Liver (tissue), 8 donors: ENCODE measurements at regions not wholly inside any gene's neighbourhood (a gene's known extent, or its start where the extent isn't known, plus 50 kb on each side); places are given as distances from the start of the nearest gene placed in this dataset.
A peak's percentile ranks its signal among the peaks of the same experiment; 100 is the strongest.

Experiments used
- DNase-seq: peaks from one replicate; pipeline ENCODE4 v3.0.0-alpha.2; 2017; ENCODE audit warnings: low spot score
- H3K27ac ChIP-seq, 2 donors: one replicate each; pipeline ENCODE4 v1.7.0; 2013; ENCODE audit warnings: inconsistent platforms in 2 of 2, low read length in 2 of 2, control low read depth in 1 of 2, low read depth in 1 of 2, mild to moderate bottlenecking in 1 of 2
- H3K27me3 ChIP-seq, 4 donors: one replicate each; pipeline versions ENCODE4 v1.6.1 to v1.7.0; 2013; ENCODE audit warnings: low read length in 3 of 4, inconsistent platforms in 1 of 4, mild to moderate bottlenecking in 1 of 4, moderate library complexity in 1 of 4; ENCODE audit not compliant: control insufficient read depth in 4 of 4, insufficient read depth in 4 of 4
- H3K36me3 ChIP-seq, 4 donors: one replicate each; pipeline versions ENCODE4 v1.6.1 to v1.7.0; 2013; ENCODE audit warnings: low read length in 3 of 4, mild to moderate bottlenecking in 3 of 4, low read depth in 1 of 4, moderate library complexity in 1 of 4; ENCODE audit not compliant: control insufficient read depth in 4 of 4, insufficient read depth in 3 of 4
- H3K4me1 ChIP-seq, 4 donors: one replicate each; pipeline versions ENCODE4 v1.6.1 to v1.7.0; 2013; ENCODE audit warnings: low read length in 3 of 4, mild to moderate bottlenecking in 3 of 4, moderate library complexity in 1 of 4; ENCODE audit not compliant: control insufficient read depth in 4 of 4, insufficient read depth in 4 of 4
- H3K4me3 ChIP-seq, 3 donors: one replicate each; pipeline versions ENCODE4 v1.6.1 to v1.7.0; 2013; ENCODE audit warnings: low read length in 3 of 3, control low read depth in 1 of 3, low read depth in 1 of 3, mild to moderate bottlenecking in 1 of 3
- H3K9ac ChIP-seq, 2 donors: one replicate each; pipeline ENCODE4 v1.7.0; 2013; ENCODE audit warnings: low read length in 2 of 2, mild to moderate bottlenecking in 2 of 2, moderate library complexity in 2 of 2, control low read depth in 1 of 2, low read depth in 1 of 2
- H3K9me3 ChIP-seq, 4 donors: one replicate each; pipeline versions ENCODE4 v1.6.1 to v1.7.0; 2013; ENCODE audit warnings: low read length in 3 of 4; ENCODE audit not compliant: control insufficient read depth in 4 of 4
- EGR1 ChIP-seq, 2 donors: IDR thresholded peaks; 2 replicates each; pipeline ENCODE4 v1.6.1; 2016 to 2018; ENCODE audit warnings: antibody characterized with exemption in 2 of 2, low read depth in 2 of 2
- FOXA1 ChIP-seq: IDR thresholded peaks from 2 replicates; pipeline ENCODE4 v1.6.1; 2016; ENCODE audit warnings: antibody characterized with exemption
- FOXA2 ChIP-seq: IDR thresholded peaks from 2 replicates; pipeline ENCODE4 v1.6.1; 2016; ENCODE audit warnings: antibody characterized with exemption
- GABPA ChIP-seq, 2 donors: IDR thresholded peaks in 1 of 2; conservative IDR thresholded peaks in 1 of 2; 2 replicates each; pipeline ENCODE4 v1.6.1; 2016; ENCODE audit warnings: antibody characterized with exemption in 2 of 2, mild to moderate bottlenecking in 1 of 2, moderate library complexity in 1 of 2
- HNF4A ChIP-seq, 2 donors: conservative IDR thresholded peaks; 2 replicates each; pipeline ENCODE4 v1.6.1; 2016; ENCODE audit warnings: antibody characterized with exemption in 2 of 2, mild to moderate bottlenecking in 2 of 2
- HNF4G ChIP-seq: IDR thresholded peaks from 2 replicates; pipeline ENCODE4 v1.6.1; 2016; ENCODE audit warnings: antibody characterized with exemption
- JUND ChIP-seq, 2 donors: IDR thresholded peaks; 2 replicates each; pipeline ENCODE4 v1.6.1; 2016; ENCODE audit warnings: antibody characterized with exemption in 2 of 2
- NR2F2 ChIP-seq: IDR thresholded peaks from 2 replicates; pipeline ENCODE4 v1.6.1; 2016; ENCODE audit warnings: antibody characterized with exemption
- RAD21 ChIP-seq, 2 donors: IDR thresholded peaks; 2 replicates each; pipeline ENCODE4 v1.6.1; 2016; ENCODE audit warnings: antibody characterized with exemption in 2 of 2, mild to moderate bottlenecking in 2 of 2
- REST ChIP-seq: IDR thresholded peaks from 2 replicates; pipeline ENCODE4 v1.6.1; 2016; ENCODE audit warnings: antibody characterized with exemption, mild to moderate bottlenecking
- RXRA ChIP-seq, 2 donors: IDR thresholded peaks; 2 replicates each; pipeline ENCODE4 v1.6.1; 2017 to 2018; ENCODE audit warnings: antibody characterized with exemption in 2 of 2, mild to moderate bottlenecking in 1 of 2
- SP1 ChIP-seq: IDR thresholded peaks from 2 replicates; pipeline ENCODE4 v1.6.1; 2018; ENCODE audit warnings: antibody characterized with exemption, mild to moderate bottlenecking
- YY1 ChIP-seq: IDR thresholded peaks from 2 replicates; pipeline ENCODE4 v1.6.1; 2016; ENCODE audit warnings: antibody characterized with exemption, mild to moderate bottlenecking
- WGBS: extraction: QIAGEN DNeasy Blood & Tissue Kit; methylation state at CpG from one replicate; pipeline ENCODE4 v1.1.7; 2013; 5-methylcytosine and 5-hydroxymethylcytosine counted together
- TF ChIP-seq, protein P1 (sequence below): fragments of 150-350 bp; IDR thresholded peaks from 2 replicates; pipeline ENCODE4 v1.5.1; 2017; ENCODE audit warnings: improper control_type of control experiment, low read depth, low read length; ENCODE audit not compliant: missing input control
- TF ChIP-seq, protein P2 (sequence below): IDR thresholded peaks from 2 replicates; pipeline ENCODE4 v1.6.1; 2016; ENCODE audit warnings: antibody characterized with exemption
- donor health status: healthy.
- donor health status: healthy.
- donor health status: healthy.
- donor health status: healthy.
- donor health status: healthy.

DNA sequence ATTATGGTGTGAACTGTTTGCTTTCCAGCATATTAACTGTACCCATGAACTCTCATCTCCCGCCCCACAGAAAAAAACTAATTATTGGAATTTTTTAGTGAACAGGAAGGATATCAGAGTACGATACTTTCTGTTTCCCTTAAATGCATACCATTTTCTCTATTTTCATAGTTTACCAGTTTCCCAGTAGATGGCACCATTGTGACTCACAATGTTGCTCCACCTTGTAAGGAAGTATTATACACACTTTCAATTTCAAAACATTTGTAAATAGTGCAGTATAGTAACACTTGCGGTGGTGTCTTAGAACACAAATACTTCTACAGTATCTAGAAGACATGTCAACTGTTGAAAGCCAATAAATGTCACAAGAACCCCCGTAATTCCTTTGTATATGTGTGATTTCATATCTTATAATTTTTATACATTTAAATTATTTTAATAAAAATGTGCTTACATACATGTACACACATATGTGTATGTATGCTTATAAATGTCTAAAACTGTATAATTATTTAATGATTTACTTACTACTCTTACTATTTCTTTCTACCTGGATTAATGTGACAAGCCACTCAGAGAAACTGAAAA lies 167.3 kb downstream of the SLIT2 start:
- TF ChIP-seq, protein P1, sequence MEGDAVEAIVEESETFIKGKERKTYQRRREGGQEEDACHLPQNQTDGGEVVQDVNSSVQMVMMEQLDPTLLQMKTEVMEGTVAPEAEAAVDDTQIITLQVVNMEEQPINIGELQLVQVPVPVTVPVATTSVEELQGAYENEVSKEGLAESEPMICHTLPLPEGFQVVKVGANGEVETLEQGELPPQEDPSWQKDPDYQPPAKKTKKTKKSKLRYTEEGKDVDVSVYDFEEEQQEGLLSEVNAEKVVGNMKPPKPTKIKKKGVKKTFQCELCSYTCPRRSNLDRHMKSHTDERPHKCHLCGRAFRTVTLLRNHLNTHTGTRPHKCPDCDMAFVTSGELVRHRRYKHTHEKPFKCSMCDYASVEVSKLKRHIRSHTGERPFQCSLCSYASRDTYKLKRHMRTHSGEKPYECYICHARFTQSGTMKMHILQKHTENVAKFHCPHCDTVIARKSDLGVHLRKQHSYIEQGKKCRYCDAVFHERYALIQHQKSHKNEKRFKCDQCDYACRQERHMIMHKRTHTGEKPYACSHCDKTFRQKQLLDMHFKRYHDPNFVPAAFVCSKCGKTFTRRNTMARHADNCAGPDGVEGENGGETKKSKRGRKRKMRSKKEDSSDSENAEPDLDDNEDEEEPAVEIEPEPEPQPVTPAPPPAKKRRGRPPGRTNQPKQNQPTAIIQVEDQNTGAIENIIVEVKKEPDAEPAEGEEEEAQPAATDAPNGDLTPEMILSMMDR, result peak; percentile 51
- TF ChIP-seq JUND (IDR thresholded peaks at IDR 0.05), result peak; percentile 37 to 47
- TF ChIP-seq YY1, result peak; percentile 55
- TF ChIP-seq EGR1 (IDR thresholded peaks at IDR 0.05; ENCODE audit: low read depth in 2 of 2), result no peak
- TF ChIP-seq RAD21 (IDR thresholded peaks at IDR 0.05), result peak; percentile 83
- DNase-seq, result no peak
- H3K4me3 ChIP-seq, result peak overlapping the region; percentile 30 to 43 (median 39)
- H3K27ac ChIP-seq, result no peak overlapping the region
- WGBS, result 12% methylated on average over 4 of the region's 4 CpGs
- peak overlapping the region in 1 of 2 donors; percentile 64 for H3K9ac ChIP-seq
- peaks cover 0 to 3% (median 0%) of the 10 kb centered on the region in 4 donors for H3K4me1 ChIP-seq
- H3K36me3 ChIP-seq, result no peaks in the 10 kb centered on the region
- no peaks in the 10 kb centered on the region for H3K27me3 ChIP-seq
- H3K9me3 ChIP-seq, result no peaks in the 10 kb centered on the region

DNA sequence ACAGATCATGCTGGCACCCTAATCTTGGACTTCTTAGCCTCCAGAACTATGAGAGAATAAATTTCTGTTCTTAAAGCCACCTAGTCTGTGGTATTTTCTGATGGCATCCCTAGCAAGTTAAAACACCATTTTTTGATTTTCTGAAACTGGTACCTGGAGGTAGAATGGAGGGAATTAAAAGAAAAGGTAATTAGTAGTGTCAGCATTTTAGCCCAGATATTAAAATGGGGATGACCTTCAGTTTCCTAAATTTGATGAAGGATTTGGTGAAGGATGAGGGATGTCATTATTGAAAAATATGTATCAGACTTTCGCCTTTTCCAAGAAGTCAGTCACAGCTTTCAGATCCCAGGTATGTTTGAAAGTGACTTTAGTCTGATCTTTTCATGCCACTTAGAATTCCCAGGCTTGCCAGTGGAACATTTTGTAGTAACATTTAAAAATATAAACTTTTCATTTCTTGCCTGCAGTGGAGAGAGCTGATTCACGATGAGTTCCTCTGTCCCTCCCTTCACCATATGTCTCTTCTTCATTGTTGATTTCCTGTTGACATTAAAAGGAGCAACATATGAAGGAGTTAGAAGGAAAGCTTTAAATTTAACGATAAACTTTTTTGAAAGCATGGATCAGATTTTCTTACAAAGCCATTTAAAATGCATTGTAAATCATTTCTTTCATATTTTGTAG lies 169.4 kb downstream of the SLIT2 start:
- TF ChIP-seq JUND (IDR thresholded peaks at IDR 0.05) (no peak), RXRA (IDR thresholded peaks at IDR 0.05) (no peak), YY1 (no peak), GABPA (IDR thresholded peaks at IDR 0.05 in 1 of 2, conservative IDR thresholded peaks at IDR 0.05 in 1 of 2) (no peak), HNF4G (no peak)
- Histone ChIP-seq H3K4me3 (no peak overlapping the region), H3K36me3 (no peaks in the 10 kb centered on the region), H3K9me3 (no peaks in the 10 kb centered on the region), H3K9ac (no peak overlapping the region), H3K4me1 (peaks cover 0 to 3% (median 0%) of the 10 kb centered on the region in 4 donors), H3K27ac (no peak overlapping the region), H3K27me3 (peaks cover 0 to 4% (median 0%) of the 10 kb centered on the region in 4 donors)
- DNase-seq, result no peak
- 73% methylated on average over 3 of the region's 3 CpGs for WGBS

DNA sequence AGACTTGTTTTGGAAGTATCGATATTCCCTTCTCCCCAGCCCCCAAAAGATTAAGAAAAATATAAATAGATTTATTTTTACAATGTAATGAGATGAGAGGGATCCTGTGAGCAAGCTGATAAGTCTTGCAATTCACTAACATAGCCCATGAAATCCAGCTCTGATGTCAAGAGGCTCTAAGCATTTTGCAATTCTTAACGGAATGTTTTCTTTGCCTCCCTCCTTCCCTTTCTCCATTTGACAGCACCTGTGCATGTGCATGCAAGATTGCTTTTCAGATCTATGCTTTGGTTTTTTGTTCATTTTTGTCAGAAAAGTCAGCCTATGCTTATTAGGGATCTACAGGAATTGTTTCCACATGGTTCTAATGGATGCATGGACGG lies 169.9 kb downstream of the SLIT2 start:
- H3K27me3 ChIP-seq, result peaks cover 0 to 4% (median 0%) of the 10 kb centered on the region in 4 donors
- no peak for DNase-seq
- H3K36me3 ChIP-seq, result no peaks in the 10 kb centered on the region
- H3K4me3 ChIP-seq, result no peak overlapping the region
- WGBS, result 75% methylated on average over 3 of the region's 3 CpGs
- H3K9ac ChIP-seq, result no peak overlapping the region
- H3K27ac ChIP-seq, result no peak overlapping the region
- H3K9me3 ChIP-seq, result no peaks in the 10 kb centered on the region
- H3K4me1 ChIP-seq, result peaks cover 0 to 3% (median 0%) of the 10 kb centered on the region in 4 donors
- TF ChIP-seq RXRA (IDR thresholded peaks at IDR 0.05) (no peak), HNF4G (no peak), REST (no peak), HNF4A (conservative IDR thresholded peaks at IDR 0.05) (no peak), FOXA2 (no peak), FOXA1 (no peak), JUND (IDR thresholded peaks at IDR 0.05) (no peak), NR2F2 (no peak), YY1 (no peak), GABPA (IDR thresholded peaks at IDR 0.05 in 1 of 2, conservative IDR thresholded peaks at IDR 0.05 in 1 of 2) (no peak), SP1 (no peak)
- TF ChIP-seq, protein P2, sequence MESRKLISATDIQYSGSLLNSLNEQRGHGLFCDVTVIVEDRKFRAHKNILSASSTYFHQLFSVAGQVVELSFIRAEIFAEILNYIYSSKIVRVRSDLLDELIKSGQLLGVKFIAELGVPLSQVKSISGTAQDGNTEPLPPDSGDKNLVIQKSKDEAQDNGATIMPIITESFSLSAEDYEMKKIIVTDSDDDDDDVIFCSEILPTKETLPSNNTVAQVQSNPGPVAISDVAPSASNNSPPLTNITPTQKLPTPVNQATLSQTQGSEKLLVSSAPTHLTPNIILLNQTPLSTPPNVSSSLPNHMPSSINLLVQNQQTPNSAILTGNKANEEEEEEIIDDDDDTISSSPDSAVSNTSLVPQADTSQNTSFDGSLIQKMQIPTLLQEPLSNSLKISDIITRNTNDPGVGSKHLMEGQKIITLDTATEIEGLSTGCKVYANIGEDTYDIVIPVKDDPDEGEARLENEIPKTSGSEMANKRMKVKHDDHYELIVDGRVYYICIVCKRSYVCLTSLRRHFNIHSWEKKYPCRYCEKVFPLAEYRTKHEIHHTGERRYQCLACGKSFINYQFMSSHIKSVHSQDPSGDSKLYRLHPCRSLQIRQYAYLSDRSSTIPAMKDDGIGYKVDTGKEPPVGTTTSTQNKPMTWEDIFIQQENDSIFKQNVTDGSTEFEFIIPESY, result no peak
